ENCODE measurements at regions not wholly inside any gene's neighbourhood (a gene's known extent, or its start where the extent isn't known, plus 50 kb on each side); places are given as distances from the start of the nearest gene placed in this dataset.

GRCh38 chr2:58976375-58977071, 735.4 kb upstream of the FANCL start:
- no peak for DNase-seq

GRCh38 chr2:58974881-58975280, 733.8 kb upstream of the FANCL start:
- no peak for DNase-seq

DNA sequence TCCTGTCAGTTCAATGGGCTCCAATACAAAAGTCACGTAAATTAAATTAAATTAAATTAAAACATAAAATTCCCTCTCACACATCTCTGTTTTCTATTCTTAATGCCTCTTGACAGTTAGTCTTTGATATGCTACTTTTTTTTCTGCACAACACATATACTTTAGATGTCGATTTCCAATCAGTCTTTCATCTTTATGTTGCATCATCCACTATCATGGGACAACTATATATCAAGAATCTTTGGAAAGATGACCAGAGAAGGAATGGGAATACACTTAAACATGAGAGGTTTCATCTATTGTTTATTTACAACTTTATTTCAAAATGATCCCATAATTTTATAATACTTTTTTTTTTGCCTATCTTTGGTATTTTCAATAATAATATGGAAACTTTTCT, 733.3 kb upstream of the FANCL start:
- no peak for DNase-seq

DNA sequence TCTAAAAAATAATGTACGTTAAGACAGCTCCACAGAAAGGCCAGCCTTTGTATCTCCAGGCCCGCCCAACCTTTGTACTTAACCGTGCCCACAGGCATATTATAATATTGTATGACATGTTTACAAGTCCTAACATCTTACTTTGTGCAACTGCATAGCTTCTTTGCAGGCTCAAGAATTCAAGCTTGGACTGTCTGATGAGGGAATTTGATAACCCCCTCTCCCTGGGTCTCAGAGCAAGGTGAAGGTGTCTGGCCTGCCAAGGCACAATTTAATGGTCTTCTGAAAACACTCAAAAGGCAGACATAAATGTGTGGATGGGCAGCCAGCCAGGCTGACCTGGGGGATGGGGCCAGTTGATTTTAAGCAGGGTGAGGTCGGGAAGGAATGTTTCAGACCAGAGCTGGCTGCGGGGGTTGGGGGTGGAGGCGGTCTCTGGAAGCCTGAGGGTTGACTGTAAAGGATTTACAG, 732.7 kb upstream of the FANCL start:
- no peak for DNase-seq

GRCh38 chr2:58972737-58973136, 731.6 kb upstream of the FANCL start:
- no peak for DNase-seq

GRCh38 chr2:58971511-58972360, 730.6 kb upstream of the FANCL start:
- DNase-seq = no peak

- no peak for DNase-seq
Measured at GRCh38 chr2:58970365-58970764, 729.2 kb upstream of the FANCL start.

- DNase-seq = no peak
Measured at GRCh38 chr2:58968885-58969284, 727.8 kb upstream of the FANCL start.

DNA sequence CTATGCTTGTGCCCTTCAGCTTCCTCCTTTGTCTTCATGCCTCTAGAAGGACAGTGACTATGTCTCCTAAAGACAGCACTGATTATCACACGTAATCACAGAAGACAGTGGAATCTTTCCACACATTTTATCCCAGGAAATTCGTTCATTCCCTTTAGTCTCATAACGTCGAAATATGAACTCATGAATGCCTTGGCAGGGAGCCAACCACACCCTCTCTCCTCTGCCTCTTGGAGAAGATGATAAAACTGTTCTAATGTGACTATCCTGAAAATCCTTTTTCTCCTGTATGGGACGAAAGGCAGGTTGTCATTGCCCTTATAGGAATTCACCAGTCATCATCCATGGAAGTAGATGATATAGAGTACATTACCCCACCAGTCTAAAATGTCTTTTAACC, 726.6 kb upstream of the FANCL start:
- no peak for DNase-seq

DNA sequence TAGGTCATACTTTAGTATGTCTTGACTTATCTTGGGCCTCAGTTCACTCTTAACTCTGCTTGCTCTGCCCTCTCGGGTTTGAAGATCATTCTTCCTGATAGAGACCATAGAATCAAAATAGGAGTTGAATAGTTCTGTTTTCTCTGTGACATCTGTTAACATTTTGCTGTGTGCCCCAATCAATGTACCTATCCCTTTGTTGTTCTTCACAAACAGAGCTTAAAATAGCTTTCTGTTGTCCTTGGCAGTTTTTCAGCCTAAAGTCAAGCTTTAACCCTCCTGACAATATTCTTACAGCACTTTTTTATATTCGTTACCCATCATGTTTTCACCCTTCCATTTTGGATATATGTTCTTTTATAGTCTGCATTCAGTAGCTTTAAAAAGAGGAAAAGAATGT, 724.5 kb upstream of the FANCL start:
- DNase-seq = no peak

DNA sequence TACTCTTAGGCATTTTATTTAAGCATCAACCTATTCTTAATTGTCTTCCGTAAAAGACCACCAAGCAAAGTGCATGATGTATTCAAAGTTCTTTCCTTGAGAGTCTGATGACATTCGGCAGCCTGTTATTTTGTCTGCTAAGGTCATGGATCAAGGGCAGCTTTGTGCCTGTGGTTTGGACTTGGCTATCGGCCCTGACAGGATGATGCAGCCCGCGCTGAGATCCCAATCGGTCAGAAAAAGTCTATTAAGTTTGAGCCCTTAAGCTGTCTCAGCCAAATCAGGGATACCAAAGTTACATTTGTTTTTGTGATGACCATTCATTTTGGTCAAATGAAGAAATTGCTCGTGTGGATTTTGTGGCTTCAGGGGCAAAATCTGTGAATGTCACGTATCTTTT, 718.9 kb upstream of the FANCL start:
- DNase-seq = no peak

DNA sequence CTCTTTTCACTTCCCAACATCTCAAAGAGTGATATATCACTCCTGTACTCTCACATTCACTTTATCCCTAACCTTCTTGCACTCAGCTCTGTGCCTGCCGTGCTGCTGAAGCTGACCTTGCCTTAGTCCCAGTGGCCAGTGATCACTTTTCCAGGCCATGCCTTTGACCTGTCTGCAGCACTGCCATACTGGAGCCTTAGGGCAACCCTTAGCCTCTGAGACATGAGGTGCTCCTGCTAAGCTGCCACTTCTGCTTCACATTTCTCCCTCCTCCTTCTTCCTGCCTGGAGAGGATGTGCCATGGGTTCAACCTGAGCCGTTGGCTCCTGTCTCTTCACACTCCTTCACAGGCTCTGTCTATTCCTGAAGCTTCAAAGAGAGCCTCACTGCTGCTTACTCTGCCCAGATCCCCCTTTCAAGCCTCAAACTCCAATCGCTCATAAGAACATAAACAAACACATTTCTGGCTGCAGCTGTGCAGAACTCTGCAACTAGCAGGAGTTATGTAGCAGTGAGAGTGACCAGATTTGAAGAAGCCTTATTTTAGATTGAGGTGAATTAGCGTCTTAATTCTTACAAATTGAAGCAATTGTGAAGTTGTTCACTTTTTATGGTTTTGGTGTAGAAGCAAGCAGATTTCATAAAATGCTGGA, 716.2 kb upstream of the FANCL start:
- no peak for DNase-seq

- no peak for DNase-seq
Measured at GRCh38 chr2:58954880-58955385, 713.8 kb upstream of the FANCL start.

DNA sequence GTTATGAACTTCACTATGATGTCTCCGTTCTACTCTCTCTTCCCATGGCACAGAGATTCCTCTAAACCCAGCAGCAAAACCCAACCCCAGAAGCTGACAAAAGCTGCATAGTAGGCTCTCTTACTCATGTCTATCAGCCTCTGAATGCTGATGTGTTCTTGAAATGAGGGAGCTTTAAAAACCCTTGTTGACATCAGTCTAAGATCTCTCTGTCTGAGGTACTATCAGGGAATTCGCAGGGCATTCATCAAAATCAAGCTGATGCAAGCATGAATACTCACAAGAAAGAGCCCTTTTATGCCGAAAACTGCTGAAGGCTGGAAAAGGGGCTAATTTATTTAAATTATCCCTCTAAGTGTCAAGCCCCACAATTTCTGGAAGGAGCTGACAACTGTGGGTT, 710.6 kb upstream of the FANCL start:
- no peak for DNase-seq

GRCh38 chr2:58950795-58951462, 709.8 kb upstream of the FANCL start:
- no peak for DNase-seq

GRCh38 chr2:58939388-58939787, 698.3 kb upstream of the FANCL start:
- no peak for DNase-seq

DNA sequence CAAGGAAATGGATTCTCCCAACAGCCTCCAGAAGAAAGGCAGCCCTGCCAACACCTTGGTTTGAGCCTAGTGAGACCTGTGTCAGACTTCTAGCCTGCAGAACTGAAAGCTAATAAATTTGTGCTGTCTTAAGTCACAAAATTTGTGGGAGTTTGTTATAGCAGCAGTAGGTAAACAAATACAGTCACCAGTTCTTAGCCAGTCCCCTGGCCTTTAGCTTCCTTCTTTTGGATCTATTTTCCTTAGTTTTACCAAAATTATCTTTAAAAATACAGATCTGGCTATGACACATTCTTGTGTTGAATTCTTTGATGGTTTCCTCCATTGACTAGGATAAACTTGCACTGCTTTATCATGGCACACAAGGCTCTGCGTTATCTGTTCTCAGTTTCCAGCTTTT, 697.9 kb upstream of the FANCL start:
- DNase-seq = no peak

- no peak for DNase-seq
Measured at GRCh38 chr2:58932801-58933200, 691.7 kb upstream of the FANCL start.

- DNase-seq = no peak
Measured at GRCh38 chr2:58930537-58930936, 689.4 kb upstream of the FANCL start.

GRCh38 chr2:58928973-58929372, 687.8 kb upstream of the FANCL start:
- no peak for DNase-seq

- no peak for DNase-seq
Measured at GRCh38 chr2:58928391-58928790, 687.3 kb upstream of the FANCL start.

- DNase-seq = no peak
Measured at GRCh38 chr2:58926112-58926511, 685.0 kb upstream of the FANCL start.

GRCh38 chr2:58925676-58926081, 684.6 kb upstream of the FANCL start:
- DNase-seq = no peak
